ENCODE measurements at regions not wholly inside any gene's neighbourhood (a gene's known extent, or its start where the extent isn't known, plus 50 kb on each side); places are given as distances from the start of the nearest gene placed in this dataset.

DNA sequence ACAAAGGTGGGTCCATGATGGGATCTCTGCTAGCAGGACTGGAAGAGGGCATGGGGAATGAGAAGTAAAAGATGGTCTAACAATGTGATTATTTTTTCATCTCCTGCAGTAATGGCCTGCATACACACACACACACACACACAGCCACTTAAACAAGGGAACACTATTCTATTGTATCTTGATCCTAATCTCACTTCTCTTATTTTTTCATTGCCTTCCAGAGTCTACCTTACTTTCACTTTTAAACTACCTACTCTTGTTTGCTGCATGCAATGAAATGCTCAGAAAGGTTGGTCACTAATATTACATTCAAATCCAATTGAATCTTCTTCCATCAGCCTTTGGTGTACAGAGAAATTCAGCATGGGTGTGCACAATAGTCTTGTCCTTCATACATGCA, 853.8 kb downstream of the IGSF11 start:
- Histone ChIP-seq H3K4me1 (ENCODE audit: insufficient read depth, low read length) (no peaks in the 10 kb centered on the region), H3K27me3 (ENCODE audit: control insufficient read depth in 1 of 2, insufficient read depth in 2 of 2, low read length in 2 of 2) (no peaks in the 10 kb centered on the region), H3K27ac (ENCODE audit: low read depth in 1 of 2, low read length in 2 of 2) (no peak overlapping the region), H3K4me3 (ENCODE audit: low read length) (no peak overlapping the region), H3K9me3 (ENCODE audit: control insufficient read depth in 1 of 2, insufficient read depth in 1 of 2, low read length in 2 of 2) (peaks cover 0 to 6% of the 10 kb centered on the region in 2 experiments), H3K36me3 (ENCODE audit: insufficient read depth, low read length) (no peaks in the 10 kb centered on the region)
- intact Hi-C loops (cut with DNase I, micrococcal nuclease), result no loop called here
- H3K4me3 Mint-ChIP-seq, result no peak overlapping the region
- ATAC-seq (ENCODE audit: poor library complexity), result no peak
- TF ChIP-seq, protein P1, sequence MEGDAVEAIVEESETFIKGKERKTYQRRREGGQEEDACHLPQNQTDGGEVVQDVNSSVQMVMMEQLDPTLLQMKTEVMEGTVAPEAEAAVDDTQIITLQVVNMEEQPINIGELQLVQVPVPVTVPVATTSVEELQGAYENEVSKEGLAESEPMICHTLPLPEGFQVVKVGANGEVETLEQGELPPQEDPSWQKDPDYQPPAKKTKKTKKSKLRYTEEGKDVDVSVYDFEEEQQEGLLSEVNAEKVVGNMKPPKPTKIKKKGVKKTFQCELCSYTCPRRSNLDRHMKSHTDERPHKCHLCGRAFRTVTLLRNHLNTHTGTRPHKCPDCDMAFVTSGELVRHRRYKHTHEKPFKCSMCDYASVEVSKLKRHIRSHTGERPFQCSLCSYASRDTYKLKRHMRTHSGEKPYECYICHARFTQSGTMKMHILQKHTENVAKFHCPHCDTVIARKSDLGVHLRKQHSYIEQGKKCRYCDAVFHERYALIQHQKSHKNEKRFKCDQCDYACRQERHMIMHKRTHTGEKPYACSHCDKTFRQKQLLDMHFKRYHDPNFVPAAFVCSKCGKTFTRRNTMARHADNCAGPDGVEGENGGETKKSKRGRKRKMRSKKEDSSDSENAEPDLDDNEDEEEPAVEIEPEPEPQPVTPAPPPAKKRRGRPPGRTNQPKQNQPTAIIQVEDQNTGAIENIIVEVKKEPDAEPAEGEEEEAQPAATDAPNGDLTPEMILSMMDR (IDR thresholded peaks at IDR 0.05), result no peak
- no peaks in the 10 kb centered on the region for H3K4me1 Mint-ChIP-seq (ENCODE audit: low read depth)
- DNase-seq, result no peak
- H3K27me3 Mint-ChIP-seq, result no peaks in the 10 kb centered on the region
- H3K9me3 Mint-ChIP-seq, result peaks cover 12% of the 10 kb centered on the region
- H3K36me3 Mint-ChIP-seq (ENCODE audit: low read depth), result no peaks in the 10 kb centered on the region
- CTCF ChIA-PET, result no interaction called here
- no peak overlapping the region for H3K27ac Mint-ChIP-seq
- POLR2A ChIA-PET, result no interaction called here

DNA sequence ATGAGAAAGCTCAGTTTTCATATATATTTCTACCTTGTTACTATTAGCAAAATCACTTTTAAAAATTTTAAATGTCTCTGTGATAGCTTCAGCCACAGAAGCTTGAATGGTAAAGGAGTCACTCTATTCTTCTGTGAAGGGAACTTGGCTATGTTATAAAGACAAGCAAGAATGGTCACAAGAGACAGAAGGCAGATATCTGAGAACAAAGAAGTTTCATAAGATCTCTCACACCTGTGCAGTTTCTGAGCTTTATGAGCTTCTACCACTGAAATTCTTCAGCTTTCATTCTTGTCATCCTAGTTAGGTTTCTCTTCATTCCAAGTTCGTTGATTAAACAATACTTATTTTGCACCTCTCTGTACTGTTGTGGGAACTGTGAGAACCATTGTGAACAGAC, 853.4 kb downstream of the IGSF11 start:
- Mint-ChIP-seq H3K4me3 (no peak overlapping the region), H3K27ac (no peak overlapping the region), H3K27me3 (no peaks in the 10 kb centered on the region), H3K9me3 (peaks cover 14% of the 10 kb centered on the region), H3K4me1 (ENCODE audit: low read depth) (no peaks in the 10 kb centered on the region), H3K36me3 (ENCODE audit: low read depth) (no peaks in the 10 kb centered on the region)
- ChIA-PET CTCF (no interaction called here), POLR2A (no interaction called here)
- H3K9me3 ChIP-seq (ENCODE audit: control insufficient read depth in 1 of 2, insufficient read depth in 1 of 2, low read length in 2 of 2), result peaks cover 0 to 6% of the 10 kb centered on the region in 2 experiments
- no peak for DNase-seq
- TF ChIP-seq, protein P1 (IDR thresholded peaks at IDR 0.05), result no peak
- no peak overlapping the region for H3K4me3 ChIP-seq (ENCODE audit: low read length)
- intact Hi-C loops (cut with DNase I, micrococcal nuclease), result no loop called here
- ATAC-seq (ENCODE audit: poor library complexity), result no peak
- no peaks in the 10 kb centered on the region for H3K4me1 ChIP-seq (ENCODE audit: insufficient read depth, low read length)
- H3K27me3 ChIP-seq (ENCODE audit: control insufficient read depth in 1 of 2, insufficient read depth in 2 of 2, low read length in 2 of 2), result no peaks in the 10 kb centered on the region
- no peak overlapping the region for H3K27ac ChIP-seq (ENCODE audit: low read depth in 1 of 2, low read length in 2 of 2)
- H3K36me3 ChIP-seq (ENCODE audit: insufficient read depth, low read length), result no peaks in the 10 kb centered on the region

DNA sequence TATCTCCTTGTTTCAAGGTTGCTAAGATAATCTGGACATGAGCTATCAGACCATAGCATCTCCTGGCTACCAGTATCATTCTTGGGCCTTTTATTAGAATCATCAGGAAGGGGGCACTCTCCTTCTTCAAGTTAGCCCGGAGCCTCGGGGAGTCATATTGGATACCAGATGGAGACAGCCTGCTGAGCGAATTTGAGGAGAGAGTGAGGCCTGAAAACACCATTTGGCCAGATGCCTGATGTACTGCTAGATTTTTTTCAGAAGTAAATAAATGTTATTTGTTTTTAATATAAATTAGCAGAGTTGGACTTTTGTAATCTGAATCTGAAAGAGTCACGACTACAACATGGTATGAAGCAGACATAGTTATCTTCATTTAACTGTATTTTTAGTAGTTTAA, 848.6 kb downstream of the IGSF11 start:
- CTCF ChIA-PET, result no interaction called here
- H3K4me3 Mint-ChIP-seq, result no peak overlapping the region
- no peak for DNase-seq

More for the DNA sequence above, 848.6 kb downstream of the IGSF11 start:
- H3K9me3 ChIP-seq (ENCODE audit: control insufficient read depth in 1 of 2, insufficient read depth in 1 of 2, low read length in 2 of 2), result no peaks in the 10 kb centered on the region
- ATAC-seq (ENCODE audit: poor library complexity), result no peak
- no peak overlapping the region for H3K27ac Mint-ChIP-seq
- POLR2A ChIA-PET, result no interaction called here
- peaks cover 9% of the 10 kb centered on the region for H3K9me3 Mint-ChIP-seq
- H3K36me3 Mint-ChIP-seq (ENCODE audit: low read depth), result no peaks in the 10 kb centered on the region
- intact Hi-C loops (cut with DNase I, micrococcal nuclease), result no loop called here
- no peaks in the 10 kb centered on the region for H3K27me3 Mint-ChIP-seq
- no peak overlapping the region for H3K27ac ChIP-seq (ENCODE audit: low read depth in 1 of 2, low read length in 2 of 2)
- H3K4me1 Mint-ChIP-seq (ENCODE audit: low read depth), result no peaks in the 10 kb centered on the region
- H3K36me3 ChIP-seq (ENCODE audit: insufficient read depth, low read length), result no peaks in the 10 kb centered on the region
- TF ChIP-seq, protein P1 (IDR thresholded peaks at IDR 0.05), result no peak
- no peaks in the 10 kb centered on the region for H3K4me1 ChIP-seq (ENCODE audit: insufficient read depth, low read length)
- H3K4me3 ChIP-seq (ENCODE audit: low read length), result no peak overlapping the region
- H3K27me3 ChIP-seq (ENCODE audit: control insufficient read depth in 1 of 2, insufficient read depth in 2 of 2, low read length in 2 of 2), result no peaks in the 10 kb centered on the region

Data from CD4-positive, alpha-beta T cell (primary cell).